Esophagus squamous epithelium (tissue), 4 donors: ENCODE measurements at regions not wholly inside any gene's neighbourhood (a gene's known extent, or its start where the extent isn't known, plus 50 kb on each side); places are given as distances from the start of the nearest gene placed in this dataset.

Experiments
- CTCF ChIP-seq, 6 experiments: fragments of 450-650 bp in 4 of 6; fragments of 200-600 bp in 2 of 6; sonication (generic) in 2 of 6; IDR thresholded peaks; one replicate each; pipeline ENCODE4 v1.5.1; 2016 to 2019; ENCODE audit warnings: antibody characterized with exemption in 6 of 6, mild to moderate bottlenecking in 4 of 6, moderate library complexity in 4 of 6
- POLR2A ChIP-seq, 4 donors: fragments of 450-650 bp; IDR thresholded peaks; one replicate each; pipeline ENCODE4 v1.6.1; 2017; ENCODE audit warnings: antibody characterized with exemption in 4 of 4, mild to moderate bottlenecking in 4 of 4, moderate library complexity in 3 of 4

- TF ChIP-seq CTCF (IDR thresholded peaks at IDR 0.05) (no peak), POLR2A (IDR thresholded peaks at IDR 0.05) (no peak)
Observed at GRCh38 chr9:12566404-12567090, 126.6 kb upstream of the TYRP1 start.
